COLO668 (cell line): ENCODE measurements at regions not wholly inside any gene's neighbourhood (a gene's known extent, or its start where the extent isn't known, plus 50 kb on each side); places are given as distances from the start of the nearest gene placed in this dataset.
A peak's percentile ranks its signal among the peaks of the same experiment; 100 is the strongest.
"Not testable (repeated sequence)": the region's sequence is repeated elsewhere in the genome, so short reads cannot be mapped to it uniquely, and the experiment has no call there.

Source experiments
- DNase-seq: peaks from one replicate; lab custom pipeline; 2025; ENCODE audit not compliant: unreplicated experiment; lab: John Stamatoyannopoulos, UW

- DNase-seq: peak; percentile 51
Measured at GRCh38 chr13:111610081-111610480, 289.6 kb downstream of the TEX29 start.

GRCh38 chr13:111610879-111611278 lies 290.4 kb downstream of the TEX29 start:
- DNase-seq: no peak

GRCh38 chr13:111611651-111612050 lies 291.2 kb downstream of the TEX29 start:
- no peak for DNase-seq

- DNase-seq: no peak
Measured at GRCh38 chr13:111612886-111613285, 292.4 kb downstream of the TEX29 start.

- DNase-seq: peak; percentile 67
Measured at GRCh38 chr13:111614009-111614408, 293.6 kb downstream of the TEX29 start.

GRCh38 chr13:111614613-111615012 lies 294.2 kb downstream of the TEX29 start:
- peak; percentile 66 for DNase-seq

- DNase-seq: no peak
Measured at GRCh38 chr13:111616203-111616602, 295.8 kb downstream of the TEX29 start.

GRCh38 chr13:111620166-111620565 lies 299.7 kb downstream of the TEX29 start:
- DNase-seq: no peak

- DNase-seq: no peak
Measured at GRCh38 chr13:111620586-111620985, 300.1 kb downstream of the TEX29 start.

- DNase-seq: no peak
Measured at GRCh38 chr13:111621164-111621563, 300.7 kb downstream of the TEX29 start.

- DNase-seq: no peak
Measured at GRCh38 chr13:111622051-111622531, 301.6 kb downstream of the TEX29 start.

- peak; percentile 37 for DNase-seq
Measured at GRCh38 chr13:111623208-111623607, 302.8 kb downstream of the TEX29 start.

GRCh38 chr13:111623743-111624505 lies 303.5 kb downstream of the TEX29 start:
- no peak for DNase-seq

GRCh38 chr13:111625526-111626315 lies 305.3 kb downstream of the TEX29 start:
- no peak for DNase-seq

- DNase-seq: no peak
Measured at GRCh38 chr13:111626371-111627305, 306.2 kb downstream of the TEX29 start.

GRCh38 chr13:111627596-111627995 lies 307.2 kb downstream of the TEX29 start:
- no peak for DNase-seq

- DNase-seq: no peak
Measured at GRCh38 chr13:111629016-111629415, 308.6 kb downstream of the TEX29 start.

GRCh38 chr13:111629457-111629856 lies 309.0 kb downstream of the TEX29 start:
- DNase-seq: no peak

GRCh38 chr13:111629926-111630325 lies 309.5 kb downstream of the TEX29 start:
- peak; percentile 90 for DNase-seq

GRCh38 chr13:111630406-111630805 lies 310.0 kb downstream of the TEX29 start:
- peak; percentile 90 for DNase-seq

- DNase-seq: not testable (repeated sequence)
Measured at GRCh38 chr13:111631271-111631670, 310.8 kb downstream of the TEX29 start.
